Common myeloid progenitor, CD34-positive (primary cell): ENCODE measurements at regions not wholly inside any gene's neighbourhood (a gene's known extent, or its start where the extent isn't known, plus 50 kb on each side); places are given as distances from the start of the nearest gene placed in this dataset.

ENCODE experiments used
- CTCF ChIA-PET: fragments of 350-600 bp; sonication (Branson Sonifier 250); formaldehyde crosslinking; loops from one replicate; lab custom pipeline; 2021; ENCODE audit warnings: antibody characterized with exemption; lab: Charles Lee
- POLR2A ChIA-PET: fragments of 350-600 bp; sonication (Branson Sonifier 250); formaldehyde crosslinking; loops from one replicate; lab custom pipeline; 2021; ENCODE audit warnings: antibody characterized with exemption; lab: Charles Lee
- DNase-seq, 3 donors: peaks; one replicate each; pipeline versions ENCODE4 v3.0.0 to v3.0.0-alpha.2; 2013
- H3K27ac ChIP-seq, 2 experiments: 1 replicate in 1 of 2; 2 replicates in 1 of 2; pipeline ENCODE4 v1.7.0; 2013; ENCODE audit warnings: inconsistent platforms in 2 of 2, low read length in 2 of 2, mild to moderate bottlenecking in 2 of 2, low read depth in 1 of 2, moderate library complexity in 1 of 2; ENCODE audit not compliant: severe bottlenecking in 2 of 2, insufficient read depth in 1 of 2, poor library complexity in 1 of 2
- H3K27me3 ChIP-seq, 5 experiments: replicated peaks in 2 of 5; 1 replicate in 3 of 5; 2 replicates in 2 of 5; pipeline versions ENCODE4 v1.6.1 to v1.7.0; 2013; ENCODE audit warnings: low read length in 4 of 5, mild to moderate bottlenecking in 2 of 5, moderate library complexity in 2 of 5, inconsistent platforms in 1 of 5; ENCODE audit not compliant: insufficient read depth in 5 of 5, control insufficient read depth in 4 of 5
- H3K36me3 ChIP-seq, 4 experiments: 1 replicate in 2 of 4; 2 replicates in 2 of 4; pipeline versions ENCODE4 v1.6.1 to v1.7.0; 2013; ENCODE audit warnings: low read length in 3 of 4, control low read depth in 1 of 4, mild to moderate bottlenecking in 1 of 4; ENCODE audit not compliant: control insufficient read depth in 4 of 4, insufficient read depth in 4 of 4
- H3K4me1 ChIP-seq, 4 experiments: 1 replicate in 3 of 4; 2 replicates in 1 of 4; pipeline versions ENCODE4 v1.6.1 to v1.7.1; 2013; ENCODE audit warnings: low read length in 3 of 4, mild to moderate bottlenecking in 3 of 4, control low read depth in 1 of 4, inconsistent platforms in 1 of 4, moderate library complexity in 1 of 4; ENCODE audit not compliant: control insufficient read depth in 4 of 4, insufficient read depth in 4 of 4; ENCODE audit errors: control extremely low read depth in 1 of 4
- H3K4me3 ChIP-seq, 7 experiments: 1 replicate in 4 of 7; 2 replicates in 3 of 7; pipeline versions ENCODE4 v1.5.1 to v1.7.0; 2013; ENCODE audit warnings: mild to moderate bottlenecking in 7 of 7, low read length in 6 of 7, moderate library complexity in 6 of 7, inconsistent platforms in 2 of 7, low read depth in 2 of 7, control low read depth in 1 of 7; ENCODE audit not compliant: insufficient read depth in 4 of 7, control insufficient read depth in 1 of 7; ENCODE audit errors: extremely low read depth in 1 of 7
- H3K9me3 ChIP-seq, 5 experiments: 1 replicate in 4 of 5; 2 replicates in 1 of 5; pipeline versions ENCODE4 v1.6.1 to v1.7.1; 2013; ENCODE audit warnings: low read length in 4 of 5, mild to moderate bottlenecking in 2 of 5, inconsistent platforms in 1 of 5, low read depth in 1 of 5, moderate library complexity in 1 of 5; ENCODE audit not compliant: control insufficient read depth in 4 of 5, insufficient read depth in 2 of 5; ENCODE audit errors: control extremely low read depth in 1 of 5
- WGBS: methylation state at CpG from one replicate; pipeline ENCODE4 v1.1.5; 2013; ENCODE audit not compliant: insufficient coverage; 5-methylcytosine and 5-hydroxymethylcytosine counted together

- POLR2A ChIA-PET = no interaction called here
- CTCF ChIA-PET = interaction anchor here (1.2 to 1.8 kb wide), 2 partner anchors 13 to 28 kb away, joined by 3 to 4 read pairs; no protein-coding TSS in a partner anchor
- WGBS = no CpG with 5 or more reads among the region's 1 CpG
Measured at GRCh38 chr5:120988491-120988890, 524.4 kb downstream of the PRR16 start.

GRCh38 chr5:120988941-120989340 is 524.8 kb downstream of the PRR16 start:
- no peaks in the 10 kb centered on the region for H3K27me3 ChIP-seq
- CTCF ChIA-PET = interaction anchor here (1.8 kb wide), 1 partner anchor 13 kb away, joined by 4 read pairs; no protein-coding TSS in a partner anchor

More at GRCh38 chr5:120988491-120988890, 524.4 kb downstream of the PRR16 start:
- Histone ChIP-seq H3K36me3 (no peaks in the 10 kb centered on the region), H3K4me1 (no peaks in the 10 kb centered on the region), H3K27me3 (no peaks in the 10 kb centered on the region), H3K27ac (no peak overlapping the region), H3K4me3 (no peak overlapping the region), H3K9me3 (no peaks in the 10 kb centered on the region)
- DNase-seq = no peak

GRCh38 chr5:120991569-120991968 is 527.5 kb downstream of the PRR16 start:
- ChIA-PET CTCF (no interaction called here), POLR2A (no interaction called here)
- no CpG with 5 or more reads among the region's 2 CpGs for WGBS

More at GRCh38 chr5:120988941-120989340, 524.8 kb downstream of the PRR16 start:
- Histone ChIP-seq H3K27ac (no peak overlapping the region), H3K4me3 (no peak overlapping the region), H3K9me3 (no peaks in the 10 kb centered on the region), H3K4me1 (no peaks in the 10 kb centered on the region), H3K36me3 (no peaks in the 10 kb centered on the region)
- POLR2A ChIA-PET = no interaction called here
- DNase-seq = no peak

GRCh38 chr5:120994112-120994511 is 530.0 kb downstream of the PRR16 start:
- DNase-seq = no peak
- no peaks in the 10 kb centered on the region for H3K27me3 ChIP-seq
- no peak overlapping the region for H3K27ac ChIP-seq
- POLR2A ChIA-PET = no interaction called here
- no peaks in the 10 kb centered on the region for H3K9me3 ChIP-seq
- no peaks in the 10 kb centered on the region for H3K4me1 ChIP-seq
- H3K4me3 ChIP-seq = no peak overlapping the region
- CTCF ChIA-PET = no interaction called here
- H3K36me3 ChIP-seq = no peaks in the 10 kb centered on the region
- WGBS = no CpG with 5 or more reads among the region's 1 CpG

More at GRCh38 chr5:120991569-120991968, 527.5 kb downstream of the PRR16 start:
- H3K9me3 ChIP-seq = no peaks in the 10 kb centered on the region
- H3K27me3 ChIP-seq = no peaks in the 10 kb centered on the region
- DNase-seq = no peak
- no peaks in the 10 kb centered on the region for H3K4me1 ChIP-seq
- H3K4me3 ChIP-seq = no peak overlapping the region
- H3K36me3 ChIP-seq = no peaks in the 10 kb centered on the region
- no peak overlapping the region for H3K27ac ChIP-seq

GRCh38 chr5:120999550-120999949 is 535.5 kb downstream of the PRR16 start:
- H3K9me3 ChIP-seq = no peaks in the 10 kb centered on the region
- H3K4me3 ChIP-seq = no peak overlapping the region
- no peak for DNase-seq
- CTCF ChIA-PET = no interaction called here
- H3K4me1 ChIP-seq = no peaks in the 10 kb centered on the region
- no peaks in the 10 kb centered on the region for H3K27me3 ChIP-seq
- POLR2A ChIA-PET = no interaction called here
- no peak overlapping the region for H3K27ac ChIP-seq
- H3K36me3 ChIP-seq = no peaks in the 10 kb centered on the region

- H3K4me3 ChIP-seq = no peak overlapping the region
- no CpG with 5 or more reads among the region's 2 CpGs for WGBS
- no peaks in the 10 kb centered on the region for H3K4me1 ChIP-seq
- ChIA-PET POLR2A (no interaction called here), CTCF (no interaction called here)
- no peaks in the 10 kb centered on the region for H3K27me3 ChIP-seq
- no peak for DNase-seq
- no peak overlapping the region for H3K27ac ChIP-seq
- H3K36me3 ChIP-seq = no peaks in the 10 kb centered on the region
- no peaks in the 10 kb centered on the region for H3K9me3 ChIP-seq
Measured at GRCh38 chr5:121006217-121006616, 542.1 kb downstream of the PRR16 start.

- WGBS = no CpG with 5 or more reads among the region's 1 CpG
Measured at GRCh38 chr5:121008041-121008440, 543.9 kb downstream of the PRR16 start.

More at GRCh38 chr5:121008041-121008440, 543.9 kb downstream of the PRR16 start:
- Histone ChIP-seq H3K27me3 (no peaks in the 10 kb centered on the region), H3K4me1 (no peaks in the 10 kb centered on the region), H3K36me3 (no peaks in the 10 kb centered on the region), H3K27ac (no peak overlapping the region), H3K9me3 (no peaks in the 10 kb centered on the region), H3K4me3 (no peak overlapping the region)
- no peak for DNase-seq
- CTCF ChIA-PET = no interaction called here
- POLR2A ChIA-PET = no interaction called here
